ENCODE measurements at regions not wholly inside any gene's neighbourhood (a gene's known extent, or its start where the extent isn't known, plus 50 kb on each side); places are given as distances from the start of the nearest gene placed in this dataset.

DNA sequence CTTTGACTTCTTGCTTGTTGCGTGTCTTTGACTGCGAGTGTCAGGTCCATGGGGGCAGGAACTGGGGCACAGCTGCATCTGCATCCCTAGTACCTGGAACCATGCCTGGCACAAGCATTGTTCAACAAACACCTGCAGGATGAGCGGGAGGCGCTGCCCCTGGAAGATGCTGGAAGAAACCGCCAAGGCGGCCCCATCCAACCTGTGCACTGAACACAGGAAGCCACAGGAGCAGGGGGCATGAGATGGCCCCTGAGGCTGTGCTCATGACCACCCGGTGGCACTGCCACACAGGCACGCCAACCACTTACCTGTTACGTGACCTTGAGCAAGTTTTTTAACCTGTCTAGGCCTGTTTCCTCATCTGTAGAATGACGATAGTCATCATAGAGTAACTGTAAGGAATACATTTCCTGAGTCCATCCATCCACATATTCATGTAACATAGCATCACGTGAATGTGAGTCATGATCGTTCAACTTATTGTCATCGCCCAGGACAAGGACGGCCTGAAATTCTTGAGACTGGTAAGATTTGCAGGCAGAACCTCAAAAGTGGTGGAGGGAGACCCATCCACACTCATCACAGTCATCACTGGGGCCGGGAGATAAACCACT lies 374.2 kb downstream of the PREX1 start:
- POLR2A ChIA-PET = no interaction called here
- no peaks in the 10 kb centered on the region for H3K27me3 ChIP-seq (replicated peaks; ENCODE audit: control insufficient read depth, insufficient read depth, low read length)
- TF ChIP-seq, protein P1, sequence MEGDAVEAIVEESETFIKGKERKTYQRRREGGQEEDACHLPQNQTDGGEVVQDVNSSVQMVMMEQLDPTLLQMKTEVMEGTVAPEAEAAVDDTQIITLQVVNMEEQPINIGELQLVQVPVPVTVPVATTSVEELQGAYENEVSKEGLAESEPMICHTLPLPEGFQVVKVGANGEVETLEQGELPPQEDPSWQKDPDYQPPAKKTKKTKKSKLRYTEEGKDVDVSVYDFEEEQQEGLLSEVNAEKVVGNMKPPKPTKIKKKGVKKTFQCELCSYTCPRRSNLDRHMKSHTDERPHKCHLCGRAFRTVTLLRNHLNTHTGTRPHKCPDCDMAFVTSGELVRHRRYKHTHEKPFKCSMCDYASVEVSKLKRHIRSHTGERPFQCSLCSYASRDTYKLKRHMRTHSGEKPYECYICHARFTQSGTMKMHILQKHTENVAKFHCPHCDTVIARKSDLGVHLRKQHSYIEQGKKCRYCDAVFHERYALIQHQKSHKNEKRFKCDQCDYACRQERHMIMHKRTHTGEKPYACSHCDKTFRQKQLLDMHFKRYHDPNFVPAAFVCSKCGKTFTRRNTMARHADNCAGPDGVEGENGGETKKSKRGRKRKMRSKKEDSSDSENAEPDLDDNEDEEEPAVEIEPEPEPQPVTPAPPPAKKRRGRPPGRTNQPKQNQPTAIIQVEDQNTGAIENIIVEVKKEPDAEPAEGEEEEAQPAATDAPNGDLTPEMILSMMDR (IDR thresholded peaks at IDR 0.05; ENCODE audit: insufficient read depth in 1 of 2, low read depth in 1 of 2, low read length in 1 of 2, severe bottlenecking in 1 of 2, unreplicated experiment in 1 of 2) = no peak

DNA sequence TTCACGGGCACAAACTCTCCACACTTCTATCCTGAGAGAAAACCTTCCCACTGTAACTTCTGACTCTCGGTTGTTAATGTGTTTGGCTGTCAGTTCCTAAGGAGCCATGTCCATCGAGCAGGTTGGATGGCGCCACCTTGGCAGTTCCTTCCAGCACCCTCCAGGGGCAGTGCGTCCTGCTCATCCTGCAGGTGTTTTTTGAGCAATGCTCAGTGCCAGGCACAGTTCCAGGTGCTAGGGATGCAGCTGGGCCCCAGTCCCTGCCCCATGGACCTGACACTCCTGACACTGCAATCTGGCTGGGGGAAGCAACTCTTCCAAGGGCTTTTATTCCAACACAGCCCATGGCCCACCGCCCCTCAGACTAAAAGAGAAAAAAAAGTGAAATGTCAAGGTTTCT lies 376.4 kb downstream of the PREX1 start:
- BruUV-seq (replicated peaks) = no TSS peak
- no peak overlapping the region for H3K4me3 Mint-ChIP-seq (ENCODE audit: unreplicated experiment)
- intact Hi-C loops (cut with micrococcal nuclease; ENCODE audit: unreplicated experiment) = no loop called here
- no peaks in the 10 kb centered on the region for H3K4me1 Mint-ChIP-seq (ENCODE audit: low read depth, unreplicated experiment)
- Histone ChIP-seq H3K4me3 (ENCODE audit: low read depth, low read length) (no peak overlapping the region), H3K4me1 (no peaks in the 10 kb centered on the region), H3K36me3 (ENCODE audit: control insufficient read depth, insufficient read depth, low read length) (no peaks in the 10 kb centered on the region), H3K27me3 (replicated peaks; ENCODE audit: control insufficient read depth, insufficient read depth, low read length) (no peaks in the 10 kb centered on the region), H3K9me3 (no peaks in the 10 kb centered on the region)
- TF ChIP-seq, protein P1 (IDR thresholded peaks at IDR 0.05; ENCODE audit: insufficient read depth in 1 of 2, low read depth in 1 of 2, low read length in 1 of 2, severe bottlenecking in 1 of 2, unreplicated experiment in 1 of 2) = peak in 1 of 2 experiments; percentile 23
- peaks cover 9% of the 10 kb centered on the region for H3K27me3 Mint-ChIP-seq (ENCODE audit: insufficient read depth, unreplicated experiment)
- ChIA-PET POLR2A (no interaction called here), CTCF (interaction anchor here (1.3 kb wide), 1 partner anchor 169 kb away, joined by 4 read pairs; no protein-coding TSS in a partner anchor)
- no peaks in the 10 kb centered on the region for H3K36me3 Mint-ChIP-seq (ENCODE audit: insufficient read depth, unreplicated experiment)
- no peaks in the 10 kb centered on the region for H3K9me3 Mint-ChIP-seq (ENCODE audit: unreplicated experiment)
- no peak overlapping the region for H3K27ac Mint-ChIP-seq (ENCODE audit: unreplicated experiment)
- DNase-seq = no peak

More for the DNA sequence above, 374.2 kb downstream of the PREX1 start:
- no peaks in the 10 kb centered on the region for H3K36me3 Mint-ChIP-seq (ENCODE audit: insufficient read depth, unreplicated experiment)
- intact Hi-C loops (cut with micrococcal nuclease; ENCODE audit: unreplicated experiment) = no loop called here
- peaks cover 3% of the 10 kb centered on the region for H3K27me3 Mint-ChIP-seq (ENCODE audit: insufficient read depth, unreplicated experiment)
- no peak overlapping the region for H3K27ac Mint-ChIP-seq (ENCODE audit: unreplicated experiment)
- no TSS peak for BruUV-seq (replicated peaks)
- H3K4me1 Mint-ChIP-seq (ENCODE audit: low read depth, unreplicated experiment) = no peaks in the 10 kb centered on the region
- CTCF ChIA-PET = interaction anchor here (0.6 to 1.5 kb wide), 2 partner anchors 62 to 167 kb away, joined by 3 read pairs; no protein-coding TSS in a partner anchor
- Histone ChIP-seq H3K4me1 (no peaks in the 10 kb centered on the region), H3K9me3 (no peaks in the 10 kb centered on the region), H3K36me3 (ENCODE audit: control insufficient read depth, insufficient read depth, low read length) (no peaks in the 10 kb centered on the region), H3K4me3 (ENCODE audit: low read depth, low read length) (no peak overlapping the region)
- DNase-seq = no peak
- no peak overlapping the region for H3K4me3 Mint-ChIP-seq (ENCODE audit: unreplicated experiment)
- H3K9me3 Mint-ChIP-seq (ENCODE audit: unreplicated experiment) = no peaks in the 10 kb centered on the region

DNA sequence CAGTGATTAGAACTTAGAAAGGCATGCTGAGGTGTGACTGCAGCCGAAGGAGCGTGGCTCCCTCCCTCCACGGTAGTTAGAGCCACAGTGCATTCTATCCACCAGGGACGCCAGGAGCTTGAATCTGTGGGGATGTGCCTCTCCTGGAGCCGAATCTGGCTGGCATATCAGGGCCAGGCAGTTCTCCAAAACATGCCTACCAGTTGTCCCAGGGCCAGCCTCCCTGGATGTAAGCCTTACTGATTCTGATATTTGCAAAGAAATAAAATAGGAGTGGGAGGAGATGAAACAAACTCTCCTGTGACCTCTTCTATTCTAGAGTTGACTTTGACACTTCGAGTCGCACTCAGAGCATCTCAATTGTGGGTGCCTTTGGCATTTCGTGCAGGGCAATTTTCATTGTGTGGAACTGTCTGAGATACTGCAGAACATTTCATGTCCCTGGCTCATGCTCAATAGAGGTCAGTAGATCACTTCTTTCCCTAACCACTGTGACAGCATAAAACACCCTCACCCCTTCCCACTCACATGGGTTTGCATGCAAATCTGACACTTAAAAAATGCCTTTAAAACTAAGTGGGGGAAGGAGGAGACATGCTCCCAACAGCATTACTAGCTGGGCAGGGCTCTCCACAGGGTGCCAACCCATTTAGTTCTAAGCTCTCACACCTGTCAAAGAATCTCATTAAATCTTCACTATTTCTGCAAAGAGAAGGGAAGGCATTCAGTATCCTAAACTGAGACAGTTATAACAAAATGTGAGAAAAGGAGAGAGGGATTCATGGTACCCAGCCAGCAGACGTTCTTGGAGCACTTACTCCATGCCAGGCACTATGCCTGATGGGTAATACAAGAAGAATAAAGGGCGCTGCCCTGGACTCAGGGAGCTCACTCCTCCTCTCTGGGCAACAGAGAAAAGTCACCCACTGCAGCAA lies 378.9 kb downstream of the PREX1 start:
- Histone ChIP-seq H3K36me3 (ENCODE audit: control insufficient read depth, insufficient read depth, low read length) (no peaks in the 10 kb centered on the region), H3K4me1 (no peaks in the 10 kb centered on the region), H3K9me3 (peaks cover 13% of the 10 kb centered on the region), H3K4me3 (ENCODE audit: low read depth, low read length) (no peak overlapping the region), H3K27me3 (replicated peaks; ENCODE audit: control insufficient read depth, insufficient read depth, low read length) (no peaks in the 10 kb centered on the region)
- Mint-ChIP-seq H3K36me3 (ENCODE audit: insufficient read depth, unreplicated experiment) (no peaks in the 10 kb centered on the region), H3K4me3 (ENCODE audit: unreplicated experiment) (no peak overlapping the region), H3K27me3 (ENCODE audit: insufficient read depth, unreplicated experiment) (peaks cover 7% of the 10 kb centered on the region), H3K27ac (ENCODE audit: unreplicated experiment) (no peak overlapping the region), H3K4me1 (ENCODE audit: low read depth, unreplicated experiment) (no peaks in the 10 kb centered on the region), H3K9me3 (ENCODE audit: unreplicated experiment) (peaks cover 17% of the 10 kb centered on the region)
- ChIA-PET POLR2A (no interaction called here), CTCF (interaction anchor here (0.6 kb wide), 1 partner anchor 198 kb away, joined by 5 read pairs; no protein-coding TSS in a partner anchor)
- DNase-seq = no peak
- TF ChIP-seq, protein P1 (IDR thresholded peaks at IDR 0.05; ENCODE audit: insufficient read depth in 1 of 2, low read depth in 1 of 2, low read length in 1 of 2, severe bottlenecking in 1 of 2, unreplicated experiment in 1 of 2) = no peak
- intact Hi-C loops (cut with micrococcal nuclease; ENCODE audit: unreplicated experiment) = no loop called here
- no TSS peak for BruUV-seq (replicated peaks)

All from Caco-2 (cell line).